NCI-H1417 (cell line): ENCODE measurements at regions not wholly inside any gene's neighbourhood (a gene's known extent, or its start where the extent isn't known, plus 50 kb on each side); places are given as distances from the start of the nearest gene placed in this dataset.

ENCODE experiments used
- DNase-seq, 3 experiments: peaks; one replicate each; lab custom pipeline; 2025; lab: John Stamatoyannopoulos, UW

GRCh38 chr1:113219377-113219776 lies 146.4 kb downstream of the LRIG2 start:
- DNase-seq: no peak

- no peak for DNase-seq
Observed at GRCh38 chr1:113219828-113220227, 146.8 kb downstream of the LRIG2 start.

GRCh38 chr1:113223040-113223439 lies 150.0 kb downstream of the LRIG2 start:
- no peak for DNase-seq

- no peak for DNase-seq
Observed at GRCh38 chr1:113223546-113223945, 150.5 kb downstream of the LRIG2 start.

- DNase-seq: no peak
Observed at GRCh38 chr1:113226148-113226547, 153.2 kb downstream of the LRIG2 start.

- no peak for DNase-seq
Observed at GRCh38 chr1:113231866-113232265, 158.4 kb upstream of the MAGI3 start.

- DNase-seq: no peak
Observed at GRCh38 chr1:113233441-113233840, 156.9 kb upstream of the MAGI3 start.

GRCh38 chr1:113241237-113241636 lies 149.1 kb upstream of the MAGI3 start:
- no peak for DNase-seq

GRCh38 chr1:113242481-113242880 lies 147.8 kb upstream of the MAGI3 start:
- DNase-seq: no peak

- no peak for DNase-seq
Observed at GRCh38 chr1:113243529-113243928, 146.8 kb upstream of the MAGI3 start.

- no peak for DNase-seq
Observed at GRCh38 chr1:113244112-113244820, 146.0 kb upstream of the MAGI3 start.

GRCh38 chr1:113245252-113245651 lies 145.1 kb upstream of the MAGI3 start:
- DNase-seq: no peak

GRCh38 chr1:113246929-113247328 lies 143.4 kb upstream of the MAGI3 start:
- DNase-seq: no peak

GRCh38 chr1:113247355-113247754 lies 143.0 kb upstream of the MAGI3 start:
- DNase-seq: no peak

- DNase-seq: no peak
Observed at GRCh38 chr1:113247782-113248181, 142.5 kb upstream of the MAGI3 start.

GRCh38 chr1:113248494-113248893 lies 141.8 kb upstream of the MAGI3 start:
- no peak for DNase-seq

- no peak for DNase-seq
Observed at GRCh38 chr1:113250161-113250560, 140.2 kb upstream of the MAGI3 start.

- DNase-seq: no peak
Observed at GRCh38 chr1:113252166-113252565, 138.1 kb upstream of the MAGI3 start.

GRCh38 chr1:113253187-113253586 lies 137.1 kb upstream of the MAGI3 start:
- no peak for DNase-seq

- no peak for DNase-seq
Observed at GRCh38 chr1:113253590-113253989, 136.7 kb upstream of the MAGI3 start.

GRCh38 chr1:113255038-113255719 lies 135.1 kb upstream of the MAGI3 start:
- no peak for DNase-seq

- DNase-seq: no peak
Observed at GRCh38 chr1:113255720-113256347, 134.5 kb upstream of the MAGI3 start.

GRCh38 chr1:113256348-113256729 lies 134.0 kb upstream of the MAGI3 start:
- DNase-seq: no peak
